ENCODE measurements at regions not wholly inside any gene's neighbourhood (a gene's known extent, or its start where the extent isn't known, plus 50 kb on each side); places are given as distances from the start of the nearest gene placed in this dataset.

DNA sequence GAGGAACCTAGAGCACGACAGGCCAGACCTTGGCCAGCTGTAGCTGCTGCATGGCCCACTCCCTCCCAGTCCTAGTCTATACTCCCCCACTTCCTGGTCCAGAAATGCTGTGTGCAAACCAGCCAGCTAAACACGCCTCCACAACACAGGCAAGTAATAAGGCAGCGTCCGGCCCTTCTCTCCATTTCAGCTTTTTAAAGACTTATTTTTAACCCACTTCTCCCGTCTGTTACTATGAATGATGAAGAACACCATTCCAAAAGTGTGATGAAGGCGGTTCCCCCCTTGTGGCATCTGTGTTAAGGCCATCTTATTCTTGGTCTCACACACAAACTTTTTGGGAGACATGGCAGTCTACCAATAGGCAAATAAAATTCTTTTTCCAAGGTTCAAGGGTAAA lies 164.1 kb upstream of the CHRNA7 start:
- H3K27ac ChIP-seq (ENCODE audit: low read depth, low read length) = no peak overlapping the region
- no peak for ATAC-seq
- intact Hi-C loops (cut with micrococcal nuclease) = loop anchor here (5.0 kb wide), 3 partner anchors 214 to 1239 kb away; partner anchors contain the start of gene ARHGAP11B (in 1 of the 2)
- POLR2A ChIA-PET = no interaction called here
- Mint-ChIP-seq H3K4me3 (no peak overlapping the region), H3K27me3 (peaks cover 9 to 34% (median 23%) of the 10 kb centered on the region in 5 donors), H3K9me3 (peaks cover 0 to 5% (median 2%) of the 10 kb centered on the region in 11 donors), H3K27ac (no peak overlapping the region), H3K36me3 (peaks cover 0 to 6% (median 0%) of the 10 kb centered on the region in 5 donors), H3K4me1 (peaks cover 11 to 18% (median 14%) of the 10 kb centered on the region in 7 donors)
- H3K4me1 ChIP-seq (ENCODE audit: control insufficient read depth in 2 of 2, insufficient read depth in 2 of 2, low read length in 2 of 2) = peaks cover 5 to 7% of the 10 kb centered on the region in 2 donors
- no peaks in the 10 kb centered on the region for H3K9me3 ChIP-seq (ENCODE audit: control insufficient read depth in 2 of 3, low read length in 3 of 3)
- H3K4me3 ChIP-seq (ENCODE audit: low read length) = no peak overlapping the region
- no peaks in the 10 kb centered on the region for H3K36me3 ChIP-seq (ENCODE audit: control insufficient read depth in 2 of 3, insufficient read depth in 3 of 3, low read length in 3 of 3)
- H3K27me3 ChIP-seq (ENCODE audit: control insufficient read depth in 2 of 2, insufficient read depth in 2 of 2, low read length in 2 of 2) = no peaks in the 10 kb centered on the region
- DNase-seq = no peak
- CTCF ChIA-PET = no interaction called here

- Histone ChIP-seq H3K4me1 (ENCODE audit: control insufficient read depth in 2 of 2, insufficient read depth in 2 of 2, low read length in 2 of 2) (peaks cover 5 to 7% of the 10 kb centered on the region in 2 donors), H3K27ac (ENCODE audit: low read depth, low read length) (no peak overlapping the region), H3K27me3 (ENCODE audit: control insufficient read depth in 2 of 2, insufficient read depth in 2 of 2, low read length in 2 of 2) (no peaks in the 10 kb centered on the region), H3K9me3 (ENCODE audit: control insufficient read depth in 2 of 3, low read length in 3 of 3) (no peaks in the 10 kb centered on the region), H3K4me3 (ENCODE audit: low read length) (no peak overlapping the region), H3K36me3 (ENCODE audit: control insufficient read depth in 2 of 3, insufficient read depth in 3 of 3, low read length in 3 of 3) (no peaks in the 10 kb centered on the region)
- Mint-ChIP-seq H3K9me3 (peaks cover 0 to 6% (median 2%) of the 10 kb centered on the region in 11 donors), H3K27me3 (peaks cover 4 to 47% (median 22%) of the 10 kb centered on the region in 5 donors), H3K4me3 (peak overlapping the region; percentile 25 to 76 (median 62)), H3K36me3 (peaks cover 0 to 6% (median 0%) of the 10 kb centered on the region in 5 donors), H3K4me1 (peaks cover 11 to 23% (median 14%) of the 10 kb centered on the region in 7 donors), H3K27ac (peak overlapping the region in 2 of 9 donors; percentile 70 to 71)
- CTCF ChIA-PET = no interaction called here
- DNase-seq = peak in 8 of 9 donors; percentile 19 to 69 (median 46)
- no peak for ATAC-seq
- POLR2A ChIA-PET = no interaction called here
- intact Hi-C loops (cut with micrococcal nuclease) = loop anchor here (5.0 kb wide), 3 partner anchors 215 to 1240 kb away; partner anchors contain the start of gene ARHGAP11B (in 1 of the 2)
Observed at GRCh38 chr15:31867536-31868442, 162.5 kb upstream of the CHRNA7 start.

DNA sequence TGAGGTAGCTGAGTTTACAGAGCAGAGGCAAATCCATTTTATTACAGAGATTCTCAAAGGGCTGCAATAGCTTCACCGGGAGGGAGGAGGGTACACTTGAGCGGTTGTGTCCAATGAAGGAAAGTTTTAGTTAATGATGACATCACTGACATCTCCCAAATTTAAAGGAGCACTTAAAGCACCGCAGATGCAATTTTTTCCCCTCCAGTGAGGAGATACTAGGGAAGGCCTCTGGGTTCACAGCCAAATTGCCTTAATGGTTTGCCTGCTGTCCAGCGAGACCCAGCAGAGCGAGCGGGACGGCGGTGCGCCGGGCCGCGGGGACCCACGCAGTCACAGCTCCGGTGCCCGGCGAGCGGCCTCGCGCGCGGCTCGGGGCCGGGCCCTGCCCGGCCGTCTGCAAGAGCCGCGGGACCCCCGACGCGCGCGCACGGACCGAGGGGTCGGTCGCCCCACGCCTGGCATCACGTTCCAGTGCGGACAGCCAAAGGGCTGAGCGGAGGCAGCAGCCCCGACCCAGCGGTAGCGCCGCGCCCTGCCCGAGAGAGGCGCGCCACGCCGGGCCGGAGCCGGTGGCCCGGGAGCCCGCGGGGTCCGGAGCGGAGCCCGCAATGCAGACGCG lies 160.5 kb upstream of the CHRNA7 start:
- H3K4me3 ChIP-seq (ENCODE audit: low read length) = no peak overlapping the region
- H3K9me3 ChIP-seq (ENCODE audit: control insufficient read depth in 2 of 3, low read length in 3 of 3) = no peaks in the 10 kb centered on the region
- Mint-ChIP-seq H3K36me3 (peaks cover 0 to 6% (median 0%) of the 10 kb centered on the region in 5 donors), H3K9me3 (peaks cover 0 to 7% (median 2%) of the 10 kb centered on the region in 11 donors), H3K4me3 (peak overlapping the region; percentile 76 to 90 (median 84)), H3K27ac (peak overlapping the region in 6 of 9 donors; percentile 38 to 88 (median 68)), H3K4me1 (peaks cover 11 to 23% (median 14%) of the 10 kb centered on the region in 7 donors), H3K27me3 (peaks cover 4 to 59% (median 11%) of the 10 kb centered on the region in 5 donors)
- no peak overlapping the region for H3K27ac ChIP-seq (ENCODE audit: low read depth, low read length)
- peak in 3 of 9 donors; percentile 13 to 27 (median 20) for DNase-seq
- H3K4me1 ChIP-seq (ENCODE audit: control insufficient read depth in 2 of 2, insufficient read depth in 2 of 2, low read length in 2 of 2) = peaks cover 5 to 7% of the 10 kb centered on the region in 2 donors
- ChIA-PET CTCF (no interaction called here), POLR2A (no interaction called here)
- no peaks in the 10 kb centered on the region for H3K27me3 ChIP-seq (ENCODE audit: control insufficient read depth in 2 of 2, insufficient read depth in 2 of 2, low read length in 2 of 2)
- no peak for ATAC-seq
- no peaks in the 10 kb centered on the region for H3K36me3 ChIP-seq (ENCODE audit: control insufficient read depth in 2 of 3, insufficient read depth in 3 of 3, low read length in 3 of 3)
- intact Hi-C loops (cut with micrococcal nuclease) = loop anchor here (2.0 to 5.0 kb wide), 4 partner anchors 217 to 1242 kb away; partner anchors contain the start of genes ARHGAP11B (in 1 of the 2) and MTMR10 (in 1 of the 2)

DNA sequence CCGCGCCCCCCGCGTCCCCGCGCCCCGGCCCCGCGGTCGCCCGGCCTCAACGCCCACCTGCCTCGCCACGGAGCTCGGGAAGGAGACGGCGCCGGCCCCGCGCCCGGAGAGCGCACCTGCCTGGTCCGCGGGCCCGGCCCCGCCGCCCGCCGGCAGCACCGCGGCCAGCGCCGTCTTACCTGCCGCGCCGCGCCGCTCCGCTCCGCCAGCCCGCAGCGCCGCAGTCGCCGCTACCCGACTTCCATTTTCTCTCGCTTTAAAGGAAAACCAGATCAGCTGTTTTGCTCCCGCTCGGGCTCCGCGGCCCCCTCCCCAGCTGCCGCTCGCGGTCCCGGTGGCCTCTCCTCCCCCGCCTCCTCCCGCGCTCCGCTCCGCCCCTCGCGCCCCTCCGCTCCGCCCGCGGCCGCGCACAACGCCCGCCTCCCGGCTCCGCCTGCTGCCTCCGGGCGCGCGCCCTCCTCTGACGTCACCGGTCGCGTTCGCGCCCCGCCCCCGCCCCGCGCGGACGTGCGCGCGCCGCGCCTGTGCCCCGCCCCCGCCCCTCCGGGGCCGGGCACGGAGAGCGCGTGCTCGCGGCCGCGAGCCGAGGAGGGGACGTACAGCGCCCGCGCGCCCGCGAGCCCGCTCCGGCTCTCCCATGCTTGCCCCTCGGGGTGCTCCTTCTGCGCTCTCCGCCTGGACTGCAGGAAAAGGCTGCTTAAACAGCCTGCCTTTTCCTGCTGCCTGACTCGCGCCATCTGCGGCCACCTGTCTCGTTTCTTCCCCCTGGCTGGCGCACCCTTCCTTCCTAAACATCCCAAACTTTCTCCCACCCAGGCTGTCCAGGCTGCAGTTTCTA lies 159.8 kb upstream of the CHRNA7 start, which contains the start of gene OTUD7A:
OTUD7A (minus strand) TSS at position 346 of the 838 bp plus-strand sequence.
- intact Hi-C loops (cut with micrococcal nuclease) = loop anchor here in 1 of 2 donors (2.0 kb wide), 1 partner anchor 880 kb away; the partner anchor contains the start of gene MTMR10
- peaks cover 5 to 7% of the 10 kb centered on the region in 2 donors for H3K4me1 ChIP-seq (ENCODE audit: control insufficient read depth in 2 of 2, insufficient read depth in 2 of 2, low read length in 2 of 2)
- peak within 1 kb of the TSS; percentile 62 for H3K27ac ChIP-seq (ENCODE audit: low read depth, low read length)
- POLR2A ChIA-PET = no interaction called here
- no peaks in the 10 kb centered on the region for H3K27me3 ChIP-seq (ENCODE audit: control insufficient read depth in 2 of 2, insufficient read depth in 2 of 2, low read length in 2 of 2)
- peak within 1 kb of the TSS; percentile 59 to 98 (median 92) for H3K27ac Mint-ChIP-seq
- peaks cover 0 to 7% (median 2%) of the 10 kb centered on the region in 11 donors for H3K9me3 Mint-ChIP-seq
- peaks cover 0 to 6% (median 0%) of the 10 kb centered on the region in 5 donors for H3K36me3 Mint-ChIP-seq
- ATAC-seq = peak; percentile 94
- H3K27me3 Mint-ChIP-seq = peaks cover 4 to 56% (median 11%) of the 10 kb centered on the region in 5 donors
- H3K36me3 ChIP-seq (ENCODE audit: control insufficient read depth in 2 of 3, insufficient read depth in 3 of 3, low read length in 3 of 3) = no peaks in the 10 kb centered on the region
- peak within 1 kb of the TSS; percentile 72 for H3K4me3 ChIP-seq (ENCODE audit: low read length)
- CTCF ChIA-PET = no interaction called here
- no peaks in the 10 kb centered on the region for H3K9me3 ChIP-seq (ENCODE audit: control insufficient read depth in 2 of 3, low read length in 3 of 3)
- DNase-seq = peak; percentile 78 to 92 (median 89)
- peak within 1 kb of the TSS; percentile 90 to 98 (median 95) for H3K4me3 Mint-ChIP-seq
- peaks cover 11 to 23% (median 14%) of the 10 kb centered on the region in 7 donors for H3K4me1 Mint-ChIP-seq

GRCh38 chr15:31871166-31871886 lies 159.0 kb upstream of the CHRNA7 start:
- intact Hi-C loops (cut with micrococcal nuclease) = loop anchor here in 1 of 2 donors (2.0 kb wide), 1 partner anchor 881 kb away; the partner anchor contains the start of gene MTMR10
- Histone ChIP-seq H3K27ac (ENCODE audit: low read depth, low read length) (peak overlapping the region; percentile 62), H3K36me3 (ENCODE audit: control insufficient read depth in 2 of 3, insufficient read depth in 3 of 3, low read length in 3 of 3) (no peaks in the 10 kb centered on the region), H3K27me3 (ENCODE audit: control insufficient read depth in 2 of 2, insufficient read depth in 2 of 2, low read length in 2 of 2) (no peaks in the 10 kb centered on the region), H3K4me1 (ENCODE audit: control insufficient read depth in 2 of 2, insufficient read depth in 2 of 2, low read length in 2 of 2) (peaks cover 5 to 7% of the 10 kb centered on the region in 2 donors), H3K9me3 (ENCODE audit: control insufficient read depth in 2 of 3, low read length in 3 of 3) (no peaks in the 10 kb centered on the region), H3K4me3 (ENCODE audit: low read length) (peak overlapping the region; percentile 72)
- H3K27ac Mint-ChIP-seq = peak overlapping the region; percentile 59 to 98 (median 92)
- DNase-seq (no peak), ATAC-seq (no peak)
- peaks cover 0 to 7% (median 2%) of the 10 kb centered on the region in 11 donors for H3K9me3 Mint-ChIP-seq
- peak overlapping the region; percentile 90 to 98 (median 95) for H3K4me3 Mint-ChIP-seq
- POLR2A ChIA-PET = no interaction called here
- peaks cover 4 to 56% (median 8%) of the 10 kb centered on the region in 5 donors for H3K27me3 Mint-ChIP-seq
- CTCF ChIA-PET = no interaction called here
- H3K36me3 Mint-ChIP-seq = peaks cover 0 to 6% (median 0%) of the 10 kb centered on the region in 5 donors
- H3K4me1 Mint-ChIP-seq = peaks cover 11 to 23% (median 14%) of the 10 kb centered on the region in 7 donors
